ENCODE measurements at regions not wholly inside any gene's neighbourhood (a gene's known extent, or its start where the extent isn't known, plus 50 kb on each side); places are given as distances from the start of the nearest gene placed in this dataset.

- Histone ChIP-seq H2BK12ac (ENCODE audit: low read length in 2 of 2) (no peak overlapping the region), H2BK120ac (ENCODE audit: low read depth, low read length) (no peak overlapping the region), H3K23ac (ENCODE audit: low read length in 2 of 2) (no peak overlapping the region), H3K27me3 (ENCODE audit: control insufficient read depth in 1 of 2, insufficient read depth in 1 of 2, low read length in 2 of 2) (no peaks in the 10 kb centered on the region), H3K9me3 (ENCODE audit: control insufficient read depth, low read length) (no peaks in the 10 kb centered on the region), H3K27ac (ENCODE audit: low read length, poor library complexity, severe bottlenecking) (no peak overlapping the region), H3K4ac (ENCODE audit: low read depth in 1 of 2, low read length in 2 of 2) (no peak overlapping the region), H3K4me2 (ENCODE audit: low read length, poor library complexity, severe bottlenecking) (no peak overlapping the region), H3K14ac (ENCODE audit: low read length in 2 of 2) (no peak overlapping the region), H3K79me1 (replicated peaks; ENCODE audit: low read length, poor library complexity, severe bottlenecking) (no peaks in the 10 kb centered on the region), H3K4me3 (ENCODE audit: insufficient read depth in 1 of 2, low read depth in 1 of 2, low read length in 2 of 2) (no peak overlapping the region), H3K9ac (ENCODE audit: low read length) (no peak overlapping the region), H3K36me3 (ENCODE audit: control insufficient read depth in 1 of 2, insufficient read depth in 2 of 2, low read depth in 1 of 2, low read length in 2 of 2) (no peaks in the 10 kb centered on the region), H2BK5ac (ENCODE audit: low read depth, low read length, poor library complexity, severe bottlenecking) (no peak overlapping the region), H3K18ac (ENCODE audit: low read depth in 1 of 2, low read length in 2 of 2) (no peak overlapping the region), H4K91ac (ENCODE audit: low read length) (no peak overlapping the region), H2BK15ac (ENCODE audit: low read depth, poor library complexity, severe bottlenecking) (no peak overlapping the region), H4K8ac (ENCODE audit: low read length) (no peak overlapping the region), H3K4me1 (ENCODE audit: control insufficient read depth, insufficient read depth, low read depth, low read length) (no peaks in the 10 kb centered on the region), H2AK5ac (ENCODE audit: low read length, severe bottlenecking) (no peak overlapping the region), H2AFZ (ENCODE audit: low read depth, low read length) (no peak overlapping the region)
- WGBS: 40% methylated on average over 4 of the region's 6 CpGs
- no peak for DNase-seq
These were observed 509.4 kb upstream of the API5 start for GRCh38 chr11:42802201-42802899.

- no peaks in the 10 kb centered on the region for H3K79me1 ChIP-seq (replicated peaks; ENCODE audit: low read length, poor library complexity, severe bottlenecking)
- no peak overlapping the region for H3K23ac ChIP-seq (ENCODE audit: low read length in 2 of 2)
- H3K4ac ChIP-seq (ENCODE audit: low read depth in 1 of 2, low read length in 2 of 2): no peak overlapping the region
- H2BK15ac ChIP-seq (ENCODE audit: low read depth, poor library complexity, severe bottlenecking): no peak overlapping the region
- H2BK5ac ChIP-seq (ENCODE audit: low read depth, low read length, poor library complexity, severe bottlenecking): no peak overlapping the region
- no peaks in the 10 kb centered on the region for H3K4me1 ChIP-seq (ENCODE audit: control insufficient read depth, insufficient read depth, low read depth, low read length)
- no peak overlapping the region for H2AK5ac ChIP-seq (ENCODE audit: low read length, severe bottlenecking)
- no peak overlapping the region for H3K14ac ChIP-seq (ENCODE audit: low read length in 2 of 2)
- H4K8ac ChIP-seq (ENCODE audit: low read length): no peak overlapping the region
- H3K9ac ChIP-seq (ENCODE audit: low read length): no peak overlapping the region
- H3K4me2 ChIP-seq (ENCODE audit: low read length, poor library complexity, severe bottlenecking): no peak overlapping the region
- H2BK120ac ChIP-seq (ENCODE audit: low read depth, low read length): no peak overlapping the region
- no peaks in the 10 kb centered on the region for H3K9me3 ChIP-seq (ENCODE audit: control insufficient read depth, low read length)
- DNase-seq: no peak
- H3K27me3 ChIP-seq (ENCODE audit: control insufficient read depth in 1 of 2, insufficient read depth in 1 of 2, low read length in 2 of 2): no peaks in the 10 kb centered on the region
- WGBS: 4% methylated on average over 2 of the region's 2 CpGs
- H3K36me3 ChIP-seq (ENCODE audit: control insufficient read depth in 1 of 2, insufficient read depth in 2 of 2, low read depth in 1 of 2, low read length in 2 of 2): no peaks in the 10 kb centered on the region
- H3K4me3 ChIP-seq (ENCODE audit: insufficient read depth in 1 of 2, low read depth in 1 of 2, low read length in 2 of 2): no peak overlapping the region
- H4K91ac ChIP-seq (ENCODE audit: low read length): no peak overlapping the region
- no peak overlapping the region for H2BK12ac ChIP-seq (ENCODE audit: low read length in 2 of 2)
- no peak overlapping the region for H3K18ac ChIP-seq (ENCODE audit: low read depth in 1 of 2, low read length in 2 of 2)
- no peak overlapping the region for H3K27ac ChIP-seq (ENCODE audit: low read length, poor library complexity, severe bottlenecking)
- no peak overlapping the region for H2AFZ ChIP-seq (ENCODE audit: low read depth, low read length)
These were observed 505.6 kb upstream of the API5 start for GRCh38 chr11:42806191-42806590.

- Histone ChIP-seq H2BK120ac (ENCODE audit: low read depth, low read length) (no peak overlapping the region), H3K4me3 (ENCODE audit: insufficient read depth in 1 of 2, low read depth in 1 of 2, low read length in 2 of 2) (no peak overlapping the region), H2BK12ac (ENCODE audit: low read length in 2 of 2) (no peak overlapping the region), H3K23ac (ENCODE audit: low read length in 2 of 2) (no peak overlapping the region), H3K27me3 (ENCODE audit: control insufficient read depth in 1 of 2, insufficient read depth in 1 of 2, low read length in 2 of 2) (no peaks in the 10 kb centered on the region), H3K79me1 (replicated peaks; ENCODE audit: low read length, poor library complexity, severe bottlenecking) (no peaks in the 10 kb centered on the region), H4K8ac (ENCODE audit: low read length) (no peak overlapping the region), H3K18ac (ENCODE audit: low read depth in 1 of 2, low read length in 2 of 2) (no peak overlapping the region), H3K4me1 (ENCODE audit: control insufficient read depth, insufficient read depth, low read depth, low read length) (no peaks in the 10 kb centered on the region), H2BK5ac (ENCODE audit: low read depth, low read length, poor library complexity, severe bottlenecking) (no peak overlapping the region), H3K9me3 (ENCODE audit: control insufficient read depth, low read length) (no peaks in the 10 kb centered on the region), H2BK15ac (ENCODE audit: low read depth, poor library complexity, severe bottlenecking) (no peak overlapping the region), H3K36me3 (ENCODE audit: control insufficient read depth in 1 of 2, insufficient read depth in 2 of 2, low read depth in 1 of 2, low read length in 2 of 2) (no peaks in the 10 kb centered on the region), H3K27ac (ENCODE audit: low read length, poor library complexity, severe bottlenecking) (no peak overlapping the region), H4K91ac (ENCODE audit: low read length) (no peak overlapping the region), H3K14ac (ENCODE audit: low read length in 2 of 2) (no peak overlapping the region), H2AFZ (ENCODE audit: low read depth, low read length) (no peak overlapping the region), H2AK5ac (ENCODE audit: low read length, severe bottlenecking) (no peak overlapping the region), H3K9ac (ENCODE audit: low read length) (no peak overlapping the region), H3K4ac (ENCODE audit: low read depth in 1 of 2, low read length in 2 of 2) (no peak overlapping the region), H3K4me2 (ENCODE audit: low read length, poor library complexity, severe bottlenecking) (no peak overlapping the region)
- DNase-seq: no peak
- WGBS: no CpG with 5 or more reads among the region's 1 CpG
These were observed 499.4 kb upstream of the API5 start for GRCh38 chr11:42812361-42812760.

- Histone ChIP-seq H2AFZ (ENCODE audit: low read depth, low read length) (no peak overlapping the region), H3K4me3 (ENCODE audit: insufficient read depth in 1 of 2, low read depth in 1 of 2, low read length in 2 of 2) (no peak overlapping the region), H3K23ac (ENCODE audit: low read length in 2 of 2) (no peak overlapping the region), H3K36me3 (ENCODE audit: control insufficient read depth in 1 of 2, insufficient read depth in 2 of 2, low read depth in 1 of 2, low read length in 2 of 2) (no peaks in the 10 kb centered on the region), H3K4me1 (ENCODE audit: control insufficient read depth, insufficient read depth, low read depth, low read length) (no peaks in the 10 kb centered on the region), H2BK120ac (ENCODE audit: low read depth, low read length) (no peak overlapping the region), H2BK12ac (ENCODE audit: low read length in 2 of 2) (no peak overlapping the region), H3K9me3 (ENCODE audit: control insufficient read depth, low read length) (no peaks in the 10 kb centered on the region), H4K8ac (ENCODE audit: low read length) (no peak overlapping the region), H2BK5ac (ENCODE audit: low read depth, low read length, poor library complexity, severe bottlenecking) (no peak overlapping the region), H3K79me1 (replicated peaks; ENCODE audit: low read length, poor library complexity, severe bottlenecking) (no peaks in the 10 kb centered on the region), H3K27ac (ENCODE audit: low read length, poor library complexity, severe bottlenecking) (no peak overlapping the region), H2AK5ac (ENCODE audit: low read length, severe bottlenecking) (no peak overlapping the region), H3K18ac (ENCODE audit: low read depth in 1 of 2, low read length in 2 of 2) (no peak overlapping the region), H2BK15ac (ENCODE audit: low read depth, poor library complexity, severe bottlenecking) (no peak overlapping the region), H3K4ac (ENCODE audit: low read depth in 1 of 2, low read length in 2 of 2) (no peak overlapping the region), H4K91ac (ENCODE audit: low read length) (no peak overlapping the region), H3K4me2 (ENCODE audit: low read length, poor library complexity, severe bottlenecking) (no peak overlapping the region), H3K14ac (ENCODE audit: low read length in 2 of 2) (no peak overlapping the region), H3K9ac (ENCODE audit: low read length) (no peak overlapping the region), H3K27me3 (ENCODE audit: control insufficient read depth in 1 of 2, insufficient read depth in 1 of 2, low read length in 2 of 2) (no peaks in the 10 kb centered on the region)
- DNase-seq: no peak
- 73% methylated on average over 1 of the region's 2 CpGs for WGBS
These were observed 498.8 kb upstream of the API5 start for GRCh38 chr11:42812960-42813359.

All from mesenchymal stem cell (in vitro differentiated cells and primary cell).